AG04449 (cell line): ENCODE measurements at regions not wholly inside any gene's neighbourhood (a gene's known extent, or its start where the extent isn't known, plus 50 kb on each side); places are given as distances from the start of the nearest gene placed in this dataset.

Experiments used
- CTCF ChIA-PET: fragments of 350-600 bp; formaldehyde crosslinking; extraction: SDS; loops from one replicate; lab custom pipeline; 2021; ENCODE audit warnings: antibody characterized with exemption; lab: Yijun Ruan, JAX
- POLR2A ChIA-PET: fragments of 400-600, 350-600 bp; formaldehyde crosslinking; extraction: SDS; loops from one replicate; lab custom pipeline; 2020; ENCODE audit warnings: antibody characterized with exemption, inconsistent platforms; lab: Yijun Ruan, JAX
- DNase-seq: peaks from one replicate; pipeline ENCODE4 v3.0.0-alpha.2; 2010; ENCODE audit warnings: low read depth, low spot score
- H3K4me3 ChIP-seq: 2 replicates; pipeline ENCODE4 v1.5.1; 2011; ENCODE audit warnings: low read depth, mild to moderate bottlenecking, control low read depth, low read length
- TF ChIP-seq, protein P1 (sequence below): IDR thresholded peaks from one replicate; pipeline ENCODE4 v1.5.1; 2011; ENCODE audit warnings: mild to moderate bottlenecking, moderate library complexity, low read length, control low read depth, inconsistent platforms; ENCODE audit not compliant: insufficient read depth; ENCODE audit errors: missing control alignments

DNA sequence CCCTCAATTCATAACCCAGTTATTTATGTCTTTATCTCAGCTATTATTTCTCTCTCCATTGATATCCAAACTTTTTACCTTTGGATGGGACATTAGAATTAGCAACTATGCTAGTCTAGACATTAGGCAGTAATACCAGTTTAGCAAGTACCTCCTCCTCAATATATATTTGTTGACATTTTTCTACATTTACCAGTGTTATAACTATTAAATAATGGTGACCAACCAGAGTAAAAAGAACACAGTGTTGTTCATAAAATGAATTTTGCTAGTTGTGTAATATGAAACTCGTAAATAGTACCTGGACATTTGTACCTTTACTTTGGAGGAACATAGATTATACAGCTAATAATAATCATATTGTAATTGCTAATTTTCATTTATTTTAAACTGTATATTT lies 554.6 kb upstream of the CDH6 start:
- no peak overlapping the region for H3K4me3 ChIP-seq
- ChIA-PET CTCF (no interaction called here), POLR2A (no interaction called here)
- DNase-seq: no peak
- TF ChIP-seq, protein P1, sequence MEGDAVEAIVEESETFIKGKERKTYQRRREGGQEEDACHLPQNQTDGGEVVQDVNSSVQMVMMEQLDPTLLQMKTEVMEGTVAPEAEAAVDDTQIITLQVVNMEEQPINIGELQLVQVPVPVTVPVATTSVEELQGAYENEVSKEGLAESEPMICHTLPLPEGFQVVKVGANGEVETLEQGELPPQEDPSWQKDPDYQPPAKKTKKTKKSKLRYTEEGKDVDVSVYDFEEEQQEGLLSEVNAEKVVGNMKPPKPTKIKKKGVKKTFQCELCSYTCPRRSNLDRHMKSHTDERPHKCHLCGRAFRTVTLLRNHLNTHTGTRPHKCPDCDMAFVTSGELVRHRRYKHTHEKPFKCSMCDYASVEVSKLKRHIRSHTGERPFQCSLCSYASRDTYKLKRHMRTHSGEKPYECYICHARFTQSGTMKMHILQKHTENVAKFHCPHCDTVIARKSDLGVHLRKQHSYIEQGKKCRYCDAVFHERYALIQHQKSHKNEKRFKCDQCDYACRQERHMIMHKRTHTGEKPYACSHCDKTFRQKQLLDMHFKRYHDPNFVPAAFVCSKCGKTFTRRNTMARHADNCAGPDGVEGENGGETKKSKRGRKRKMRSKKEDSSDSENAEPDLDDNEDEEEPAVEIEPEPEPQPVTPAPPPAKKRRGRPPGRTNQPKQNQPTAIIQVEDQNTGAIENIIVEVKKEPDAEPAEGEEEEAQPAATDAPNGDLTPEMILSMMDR: no peak

DNA sequence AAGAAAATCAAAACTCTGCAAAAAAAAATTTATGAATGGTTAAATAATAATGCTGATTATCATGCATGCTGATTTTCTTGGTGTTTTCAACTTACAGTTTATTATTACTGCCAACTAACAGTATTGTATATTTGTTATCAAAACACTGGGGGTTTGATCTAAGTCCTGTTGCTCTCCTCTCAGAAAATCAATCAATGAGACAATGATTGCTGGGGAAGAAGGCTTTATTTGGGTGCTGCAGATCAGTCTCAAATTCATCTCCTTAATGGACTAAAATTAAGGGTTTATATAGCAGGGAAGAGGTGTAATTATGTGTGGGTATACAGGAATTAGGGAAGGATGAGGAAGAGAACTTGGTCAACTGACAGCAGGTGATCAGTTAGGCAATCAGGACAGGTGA lies 565.5 kb upstream of the CDH6 start:
- ChIA-PET POLR2A (no interaction called here), CTCF (no interaction called here)
- no peak overlapping the region for H3K4me3 ChIP-seq
- no peak for DNase-seq
- TF ChIP-seq, protein P1: no peak

DNA sequence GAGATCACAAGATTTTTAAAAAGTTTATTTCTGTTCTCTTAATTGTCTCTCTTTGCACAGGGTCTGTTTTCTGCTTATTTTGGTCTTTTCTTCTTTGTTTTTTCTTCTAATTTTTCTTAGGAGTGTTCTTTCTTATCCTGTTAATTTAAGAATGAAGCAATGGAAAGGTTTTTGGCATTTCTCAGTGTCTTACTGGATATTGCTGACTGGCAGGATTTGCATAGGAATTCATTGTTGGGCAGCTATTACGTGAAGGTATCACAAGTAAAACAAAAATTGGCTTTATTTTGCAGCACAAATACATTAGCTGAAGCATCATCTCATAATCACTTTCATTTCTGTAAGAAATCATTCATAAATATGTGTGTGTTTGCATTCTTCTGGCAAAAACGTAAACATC lies 566.9 kb upstream of the CDH6 start:
- H3K4me3 ChIP-seq: no peak overlapping the region
- TF ChIP-seq, protein P1: no peak
- DNase-seq: no peak
- ChIA-PET POLR2A (no interaction called here), CTCF (no interaction called here)

DNA sequence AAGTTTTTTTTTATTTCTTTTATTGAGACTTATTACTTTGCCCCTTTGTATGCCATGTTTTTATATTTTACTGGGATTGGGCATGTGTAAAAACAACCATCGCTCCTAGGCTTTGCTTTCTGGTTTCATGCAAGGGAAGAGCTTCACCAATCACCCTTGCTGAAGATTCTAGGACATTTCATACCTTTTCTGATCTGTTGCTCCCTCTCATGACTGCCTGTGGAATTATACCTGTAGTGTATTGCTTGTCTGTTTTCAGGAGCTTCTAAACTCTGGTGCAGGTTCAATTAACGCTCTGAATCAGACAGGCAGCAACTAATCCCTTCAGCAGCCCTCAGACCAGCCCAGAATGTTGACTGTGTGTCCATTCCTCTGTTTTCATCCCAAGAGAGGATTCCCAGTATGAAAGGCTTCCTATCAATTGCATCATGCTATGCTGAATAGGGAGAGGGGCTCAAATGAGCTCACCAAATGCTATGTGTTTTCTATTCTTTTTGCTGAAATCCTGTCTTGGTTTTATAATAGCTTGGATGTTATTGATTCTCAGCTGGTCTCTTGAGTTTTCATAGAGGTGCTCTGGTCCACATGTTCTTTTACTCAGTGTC lies 572.9 kb upstream of the CDH6 start:
- CTCF ChIA-PET: no interaction called here
- H3K4me3 ChIP-seq: no peak overlapping the region
- POLR2A ChIA-PET: no interaction called here
- TF ChIP-seq, protein P1: no peak
- DNase-seq: no peak

DNA sequence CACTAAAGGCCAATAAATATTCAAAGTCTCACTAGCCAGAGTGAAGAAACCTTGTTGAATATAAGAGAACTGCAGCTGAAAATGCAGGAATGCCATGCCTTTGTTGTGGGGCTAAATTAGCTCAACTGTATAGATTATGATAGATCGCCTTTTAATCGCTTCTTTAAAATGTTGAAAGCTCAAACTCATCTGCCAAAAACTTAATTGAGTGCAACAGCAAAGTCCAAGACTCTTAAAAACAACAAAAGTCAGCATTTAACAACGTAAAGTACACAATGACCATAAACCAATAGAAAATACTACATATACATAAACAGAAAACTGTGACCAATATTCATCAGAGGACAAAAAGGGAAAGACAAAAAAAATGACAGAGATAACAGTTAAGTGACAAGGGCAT lies 585.0 kb upstream of the CDH6 start:
- no peak for DNase-seq
- H3K4me3 ChIP-seq: no peak overlapping the region
- CTCF ChIA-PET: no interaction called here
- POLR2A ChIA-PET: no interaction called here
- TF ChIP-seq, protein P1: no peak

DNA sequence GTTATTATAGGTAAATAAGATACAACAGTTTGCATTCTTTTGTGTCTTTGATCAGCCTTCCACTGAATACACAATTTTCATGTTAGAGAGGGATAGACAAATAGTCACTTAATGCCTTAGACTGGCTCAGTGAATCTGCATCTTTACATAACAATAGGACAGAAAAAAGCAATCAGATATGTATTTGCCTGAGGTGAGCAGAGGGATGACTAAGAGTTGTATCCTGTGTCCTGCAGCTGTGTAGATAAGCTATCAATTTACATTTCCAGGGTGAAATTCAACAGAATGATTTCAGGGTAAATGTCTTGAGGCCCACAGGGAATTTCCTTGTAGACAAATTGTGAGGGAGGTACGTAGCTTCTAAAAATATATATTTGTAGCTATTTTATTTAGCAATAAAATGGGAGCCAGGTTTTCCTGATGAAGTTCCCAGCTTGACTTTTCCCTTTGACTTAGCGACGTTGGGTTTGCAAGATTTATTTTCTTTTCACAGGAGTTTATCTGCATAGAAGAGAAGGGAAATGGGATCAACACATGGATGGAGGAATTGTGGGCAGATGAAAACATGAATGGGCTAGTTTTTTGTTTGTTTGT lies 586.1 kb upstream of the CDH6 start:
- TF ChIP-seq, protein P1: no peak
- CTCF ChIA-PET: no interaction called here
- no peak overlapping the region for H3K4me3 ChIP-seq
- no peak for DNase-seq
- POLR2A ChIA-PET: no interaction called here
